RWPE1 (cell line): ENCODE measurements at regions not wholly inside any gene's neighbourhood (a gene's known extent, or its start where the extent isn't known, plus 50 kb on each side); places are given as distances from the start of the nearest gene placed in this dataset.

Source experiments
- CTCF ChIA-PET: fragments of 350-600 bp; sonication (Branson Sonifier 250); formaldehyde crosslinking; extraction: SDS; loops from one replicate; lab custom pipeline; 2021; lab: Yijun Ruan, JAX
- POLR2A ChIA-PET: fragments of 400-600 bp; formaldehyde crosslinking; extraction: SDS; loops from one replicate; lab custom pipeline; 2020; ENCODE audit warnings: antibody characterized with exemption; ENCODE audit not compliant: low non-redundant PET; lab: Yijun Ruan, JAX
- DNase-seq: peaks from one replicate; pipeline ENCODE4 v3.0.0; 2012; ENCODE audit warnings: low spot score
- H3K27ac ChIP-seq: fragments of 450-650 bp; 2 replicates; pipeline ENCODE4 v1.5.1; 2017
- CTCF ChIP-seq: fragments of 450-650 bp; conservative IDR thresholded peaks from 2 replicates; pipeline ENCODE4 v1.5.1; 2017; ENCODE audit warnings: low read depth, mild to moderate bottlenecking

- no peak for DNase-seq
- ChIA-PET POLR2A (no interaction called here), CTCF (interaction anchor here (0.6 kb wide), 1 partner anchor 38 kb away, joined by 3 read pairs; no protein-coding TSS in a partner anchor)
- no peak overlapping the region for H3K27ac ChIP-seq
- TF ChIP-seq CTCF, result no peak
These were observed 240.9 kb upstream of the CAMK1G start for GRCh38 chr1:209342441-209343175.

GRCh38 chr1:209343511-209343910, 240.0 kb upstream of the CAMK1G start:
- H3K27ac ChIP-seq, result no peak overlapping the region
- no peak for TF ChIP-seq CTCF
- ChIA-PET POLR2A (no interaction called here), CTCF (interaction anchor here (0.6 to 0.7 kb wide), 2 partner anchors 60 to 658 kb away, joined by 3 read pairs; no protein-coding TSS in a partner anchor)
- no peak for DNase-seq

- ChIA-PET POLR2A (no interaction called here), CTCF (interaction anchor here (0.6 to 0.7 kb wide), 3 partner anchors 25 to 658 kb away, joined by 3 to 5 read pairs (median 3); no protein-coding TSS in a partner anchor)
- H3K27ac ChIP-seq, result no peak overlapping the region
- no peak for DNase-seq
- TF ChIP-seq CTCF, result no peak
These were observed 239.4 kb upstream of the CAMK1G start for GRCh38 chr1:209344156-209344555.

GRCh38 chr1:209349363-209350308, 233.9 kb upstream of the CAMK1G start:
- POLR2A ChIA-PET, result no interaction called here
- no peak for DNase-seq
- CTCF ChIA-PET, result interaction anchor here (0.6 to 0.7 kb wide), 2 partner anchors 143 to 157 kb away, joined by 3 read pairs; no protein-coding TSS in a partner anchor
- TF ChIP-seq CTCF, result no peak
- no peak overlapping the region for H3K27ac ChIP-seq

- no peak for TF ChIP-seq CTCF
- H3K27ac ChIP-seq, result no peak overlapping the region
- ChIA-PET POLR2A (interaction anchor here (3.2 kb wide), 1 partner anchor 75 kb away, joined by 12 read pairs; no protein-coding TSS in a partner anchor), CTCF (interaction anchor here (0.6 to 2.4 kb wide), 3 partner anchors 72 to 106 kb away, joined by 3 to 8 read pairs (median 5); no protein-coding TSS in a partner anchor)
- DNase-seq, result no peak
These were observed 230.5 kb upstream of the CAMK1G start for GRCh38 chr1:209353053-209353452.
